HG02610 (cell line): ENCODE measurements at regions not wholly inside any gene's neighbourhood (a gene's known extent, or its start where the extent isn't known, plus 50 kb on each side); places are given as distances from the start of the nearest gene placed in this dataset.
"Not testable (repeated sequence)": the region's sequence is repeated elsewhere in the genome, so short reads cannot be mapped to it uniquely, and the experiment has no call there.

Source experiments
- ATAC-seq: cut with Tn5 transposase; IDR thresholded peaks from one replicate; pipeline ENCODE4 v1.9.1; 2021; ENCODE audit warnings: mild to moderate bottlenecking, moderate library complexity; ENCODE audit not compliant: unreplicated experiment

GRCh38 chr19:27852931-27853330, 1360.0 kb downstream of the UQCRFS1 start:
- ATAC-seq, result not testable (repeated sequence)

- ATAC-seq, result no peak
Measured at GRCh38 chr19:27851543-27852060, 1361.3 kb downstream of the UQCRFS1 start.

GRCh38 chr19:27851002-27851481, 1361.9 kb downstream of the UQCRFS1 start:
- ATAC-seq, result no peak

GRCh38 chr19:27846944-27847343, 1366.0 kb downstream of the UQCRFS1 start:
- ATAC-seq, result no peak

- ATAC-seq, result no peak
Measured at GRCh38 chr19:27844261-27844660, 1368.7 kb downstream of the UQCRFS1 start.

- no peak for ATAC-seq
Measured at GRCh38 chr19:27843861-27844260, 1369.1 kb downstream of the UQCRFS1 start.

GRCh38 chr19:27833031-27833430, 1379.9 kb downstream of the UQCRFS1 start:
- ATAC-seq, result no peak

- ATAC-seq, result no peak
Measured at GRCh38 chr19:27828829-27829228, 1384.1 kb downstream of the UQCRFS1 start.

- ATAC-seq, result no peak
Measured at GRCh38 chr19:27824108-27824507, 1388.8 kb downstream of the UQCRFS1 start.

- ATAC-seq, result no peak
Measured at GRCh38 chr19:27822336-27822735, 1390.6 kb downstream of the UQCRFS1 start.

GRCh38 chr19:27821418-27822018, 1391.4 kb downstream of the UQCRFS1 start:
- ATAC-seq, result no peak

GRCh38 chr19:27815985-27816384, 1397.0 kb downstream of the UQCRFS1 start:
- no peak for ATAC-seq

GRCh38 chr19:27814834-27815233, 1398.1 kb downstream of the UQCRFS1 start:
- not testable (repeated sequence) for ATAC-seq

GRCh38 chr19:27814274-27814673, 1398.7 kb downstream of the UQCRFS1 start:
- ATAC-seq, result not testable (repeated sequence)

- no peak for ATAC-seq
Measured at GRCh38 chr19:27806471-27807070, 1406.4 kb downstream of the UQCRFS1 start.

- no peak for ATAC-seq
Measured at GRCh38 chr19:27805848-27806247, 1407.1 kb downstream of the UQCRFS1 start.

GRCh38 chr19:27802293-27802692, 1410.7 kb downstream of the UQCRFS1 start:
- not testable (repeated sequence) for ATAC-seq

- no peak for ATAC-seq
Measured at GRCh38 chr19:27796540-27796939, 1416.4 kb downstream of the UQCRFS1 start.

GRCh38 chr19:27796073-27796472, 1416.9 kb downstream of the UQCRFS1 start:
- ATAC-seq, result no peak

GRCh38 chr19:27795369-27795768, 1417.6 kb downstream of the UQCRFS1 start:
- ATAC-seq, result no peak

- no peak for ATAC-seq
Measured at GRCh38 chr19:27794494-27795042, 1418.4 kb downstream of the UQCRFS1 start.
